ENCODE measurements at regions not wholly inside any gene's neighbourhood (a gene's known extent, or its start where the extent isn't known, plus 50 kb on each side); places are given as distances from the start of the nearest gene placed in this dataset.

- H3K18ac ChIP-seq (ENCODE audit: insufficient read length, low read depth, low read length): no peak overlapping the region
- no peak overlapping the region for H2BK120ac ChIP-seq (ENCODE audit: low read depth, low read length, poor library complexity, severe bottlenecking)
- no peak overlapping the region for H3K4me2 ChIP-seq (ENCODE audit: insufficient read depth, insufficient read length, low read length)
- no peak overlapping the region for H2AFZ ChIP-seq (ENCODE audit: low read length)
- H2BK20ac ChIP-seq (ENCODE audit: low read depth, low read length, poor library complexity, severe bottlenecking): no peak overlapping the region
- H3K14ac ChIP-seq (ENCODE audit: insufficient read depth, low read length): no peak overlapping the region
- no peak overlapping the region for H2AK5ac ChIP-seq (ENCODE audit: insufficient read length, low read length)
- H4K20me1 ChIP-seq (ENCODE audit: control insufficient read depth, insufficient read depth, insufficient read length): no peaks in the 10 kb centered on the region
- no peak overlapping the region for H3K27ac ChIP-seq (ENCODE audit: insufficient read length, low read depth, low read length)
- no peaks in the 10 kb centered on the region for H3K23me2 ChIP-seq (ENCODE audit: insufficient read length, low read depth, low read length, poor library complexity, severe bottlenecking)
- Mint-ChIP-seq H3K27ac (no peak overlapping the region), H3K27me3 (ENCODE audit: low read depth) (peaks cover 6% of the 10 kb centered on the region), H3K4me3 (no peak overlapping the region), H3K4me1 (no peaks in the 10 kb centered on the region), H3K36me3 (ENCODE audit: insufficient read depth in 1 of 3, low read depth in 3 of 3) (peaks cover 4 to 8% (median 8%) of the 10 kb centered on the region in 3 experiments), H3K9me3 (peaks cover 14 to 18% of the 10 kb centered on the region in 2 experiments)
- no peak overlapping the region for H3T11ph ChIP-seq (ENCODE audit: low read length)
- H4K91ac ChIP-seq (ENCODE audit: insufficient read length, low read depth, low read length): no peak overlapping the region
- H2BK15ac ChIP-seq (ENCODE audit: low read depth, low read length): no peak overlapping the region
- no peaks in the 10 kb centered on the region for H3K79me2 ChIP-seq (ENCODE audit: insufficient read depth, low read length)
- WGBS (ENCODE audit: extremely low coverage, insufficient read length, low lambda C conversion rate): no CpG with 5 or more reads among the region's 4 CpGs
- no peak overlapping the region for H2BK5ac ChIP-seq (ENCODE audit: insufficient read length, low read length)
- DNase-seq: no peak
- H3K9ac ChIP-seq (ENCODE audit: extremely low read depth, insufficient read length, low read length): no peak overlapping the region
- no peaks in the 10 kb centered on the region for H3K9me3 ChIP-seq (ENCODE audit: control insufficient read depth, low read depth, low read length)
- no peaks in the 10 kb centered on the region for H3K79me1 ChIP-seq (ENCODE audit: insufficient read depth, low read depth, low read length, poor library complexity, severe bottlenecking)
- H3K4me1 ChIP-seq (ENCODE audit: insufficient read depth, low read length): no peaks in the 10 kb centered on the region
- H3K27me3 ChIP-seq (ENCODE audit: insufficient read depth, low read length): no peaks in the 10 kb centered on the region
- no peak overlapping the region for H4K8ac ChIP-seq (replicated peaks; ENCODE audit: insufficient read length, low read depth, low read length)
- no peak overlapping the region for H3K23ac ChIP-seq (ENCODE audit: insufficient read length, low read depth, low read length)
- no peak overlapping the region for H4K5ac ChIP-seq (ENCODE audit: insufficient read length, low read depth, low read length)
- no peak overlapping the region for H3K4ac ChIP-seq (ENCODE audit: low read depth, low read length)
- no peak for TF ChIP-seq CTCF (conservative IDR thresholded peaks at IDR 0.05)
- H2BK12ac ChIP-seq (ENCODE audit: insufficient read length, low read depth, low read length): no peak overlapping the region
- no peak overlapping the region for H3K56ac ChIP-seq (ENCODE audit: insufficient read length, low read depth, low read length)
Observed at GRCh38 chr5:56339732-56340131, 106.6 kb upstream of the ANKRD55 start.

Data from H9 (cell line).